ENCODE measurements at regions not wholly inside any gene's neighbourhood (a gene's known extent, or its start where the extent isn't known, plus 50 kb on each side); places are given as distances from the start of the nearest gene placed in this dataset.

GRCh38 chr18:11219571-11219970, 70.2 kb upstream of the PIEZO2 start:
- TF ChIP-seq, protein P1, sequence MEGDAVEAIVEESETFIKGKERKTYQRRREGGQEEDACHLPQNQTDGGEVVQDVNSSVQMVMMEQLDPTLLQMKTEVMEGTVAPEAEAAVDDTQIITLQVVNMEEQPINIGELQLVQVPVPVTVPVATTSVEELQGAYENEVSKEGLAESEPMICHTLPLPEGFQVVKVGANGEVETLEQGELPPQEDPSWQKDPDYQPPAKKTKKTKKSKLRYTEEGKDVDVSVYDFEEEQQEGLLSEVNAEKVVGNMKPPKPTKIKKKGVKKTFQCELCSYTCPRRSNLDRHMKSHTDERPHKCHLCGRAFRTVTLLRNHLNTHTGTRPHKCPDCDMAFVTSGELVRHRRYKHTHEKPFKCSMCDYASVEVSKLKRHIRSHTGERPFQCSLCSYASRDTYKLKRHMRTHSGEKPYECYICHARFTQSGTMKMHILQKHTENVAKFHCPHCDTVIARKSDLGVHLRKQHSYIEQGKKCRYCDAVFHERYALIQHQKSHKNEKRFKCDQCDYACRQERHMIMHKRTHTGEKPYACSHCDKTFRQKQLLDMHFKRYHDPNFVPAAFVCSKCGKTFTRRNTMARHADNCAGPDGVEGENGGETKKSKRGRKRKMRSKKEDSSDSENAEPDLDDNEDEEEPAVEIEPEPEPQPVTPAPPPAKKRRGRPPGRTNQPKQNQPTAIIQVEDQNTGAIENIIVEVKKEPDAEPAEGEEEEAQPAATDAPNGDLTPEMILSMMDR (IDR thresholded peaks at IDR 0.05; ENCODE audit: extremely low read depth, insufficient read depth, missing control alignments) = no peak

DNA sequence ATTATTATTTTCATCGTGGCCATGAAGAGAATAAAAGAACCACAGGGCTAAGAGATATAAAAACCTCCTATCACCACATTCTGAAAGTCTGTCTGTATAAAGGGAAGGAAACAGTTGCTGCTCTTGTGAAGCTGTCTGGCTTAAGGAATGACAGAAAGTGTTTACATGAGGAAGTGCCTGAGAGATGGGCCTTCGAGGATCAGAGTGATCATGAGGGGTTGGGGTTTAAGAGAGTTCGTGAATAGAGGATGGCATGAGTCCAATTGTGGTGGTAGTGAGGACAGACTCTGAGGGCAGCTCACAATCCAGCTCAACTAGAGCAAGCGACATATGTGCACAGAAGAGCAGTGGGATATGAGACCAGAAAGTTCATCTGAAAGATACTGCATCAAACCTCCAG, 65.8 kb upstream of the PIEZO2 start:
- TF ChIP-seq, protein P1 (IDR thresholded peaks at IDR 0.05; ENCODE audit: extremely low read depth, insufficient read depth, missing control alignments) = no peak
- in situ Hi-C loops (cut with MboI; ENCODE audit: low pct_unique_long_range_greater_than_20kb, low sequenced_read_pairs, unreplicated experiment) = no loop called here
- DNase-seq (ENCODE audit: low spot score) = no peak

More at GRCh38 chr18:11219571-11219970, 70.2 kb upstream of the PIEZO2 start:
- no peak for DNase-seq (ENCODE audit: low spot score)
- in situ Hi-C loops (cut with MboI; ENCODE audit: low pct_unique_long_range_greater_than_20kb, low sequenced_read_pairs, unreplicated experiment) = no loop called here

DNA sequence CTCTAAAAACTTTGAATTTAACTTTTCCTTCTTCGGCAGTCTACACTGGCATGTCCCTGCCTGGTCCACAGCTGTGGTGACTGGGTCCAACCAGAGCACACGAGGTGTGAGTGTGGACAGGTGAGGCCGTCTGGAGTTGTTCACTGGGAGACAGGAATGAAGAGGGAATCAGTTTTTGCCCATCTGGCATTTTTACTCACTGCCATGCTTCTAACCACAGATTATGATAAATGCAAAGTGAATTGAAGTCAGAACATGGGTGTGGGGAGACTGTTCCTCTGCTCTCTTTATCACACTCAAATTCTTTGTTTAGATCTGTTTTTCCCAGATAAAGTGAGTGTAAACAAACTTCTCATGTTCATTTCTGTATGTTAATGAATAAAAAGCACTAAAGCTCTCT, 54.7 kb upstream of the PIEZO2 start:
- in situ Hi-C loops (cut with MboI; ENCODE audit: low pct_unique_long_range_greater_than_20kb, low sequenced_read_pairs, unreplicated experiment) = no loop called here
- TF ChIP-seq, protein P1 (IDR thresholded peaks at IDR 0.05; ENCODE audit: extremely low read depth, insufficient read depth, missing control alignments) = no peak
- no peak for DNase-seq (ENCODE audit: low spot score)

DNA sequence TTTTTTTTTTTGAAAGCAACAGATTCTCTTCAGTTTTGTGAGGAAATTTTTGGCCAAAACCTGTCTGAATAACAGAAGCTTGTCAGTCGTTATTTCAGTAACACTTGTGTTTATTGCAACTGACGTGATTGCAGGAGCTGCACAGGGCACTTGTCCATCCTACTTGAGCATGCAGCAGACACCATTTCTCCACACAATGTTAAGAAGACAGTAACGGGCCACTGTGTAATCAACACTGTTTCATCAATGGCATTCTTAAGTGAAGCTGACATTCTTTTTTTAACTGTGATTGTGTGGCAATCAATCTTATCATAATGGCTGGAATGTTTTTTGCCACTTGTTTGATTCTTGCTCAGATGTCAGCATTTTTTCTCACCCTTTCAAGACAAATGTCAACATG, 50.1 kb upstream of the PIEZO2 start:
- in situ Hi-C loops (cut with MboI; ENCODE audit: low pct_unique_long_range_greater_than_20kb, low sequenced_read_pairs, unreplicated experiment) = loop anchor here (25.0 kb wide), 1 partner anchor 88 kb away; no protein-coding TSS in a partner anchor
- DNase-seq (ENCODE audit: low spot score) = no peak
- TF ChIP-seq, protein P1 (IDR thresholded peaks at IDR 0.05; ENCODE audit: extremely low read depth, insufficient read depth, missing control alignments) = no peak

Measured in GM13977 (cell line).